GM18951 (cell line): ENCODE measurements at regions not wholly inside any gene's neighbourhood (a gene's known extent, or its start where the extent isn't known, plus 50 kb on each side); places are given as distances from the start of the nearest gene placed in this dataset.

ENCODE experiments used
- POLR2A ChIP-seq: IDR thresholded peaks from 4 replicates; pipeline ENCODE4 v1.6.1; 2011; ENCODE audit warnings: mild to moderate bottlenecking; ENCODE audit not compliant: insufficient read length, insufficient read depth; ENCODE audit errors: extremely low read depth
- in situ Hi-C: fragments of 300-500 bp; cut with MboI; formaldehyde crosslinking; loops from one replicate; pipeline ENCODE4 v1.12.0; 2022; ENCODE audit warnings: low sequenced_read_pairs, mixed read lengths, inconsistent platforms; ENCODE audit not compliant: unreplicated experiment

GRCh38 chr22:48445113-48445827 lies 1382.4 kb downstream of the BRD1 start:
- in situ Hi-C loops: no loop called here
- no peak for TF ChIP-seq POLR2A

GRCh38 chr22:48444320-48445112 lies 1383.2 kb downstream of the BRD1 start:
- in situ Hi-C loops: no loop called here
- TF ChIP-seq POLR2A: no peak

GRCh38 chr22:48443680-48444079 lies 1384.0 kb downstream of the BRD1 start:
- in situ Hi-C loops: no loop called here

GRCh38 chr22:48442663-48443062 lies 1385.0 kb downstream of the BRD1 start:
- TF ChIP-seq POLR2A: no peak
- in situ Hi-C loops: no loop called here

More at GRCh38 chr22:48443680-48444079, 1384.0 kb downstream of the BRD1 start:
- no peak for TF ChIP-seq POLR2A

DNA sequence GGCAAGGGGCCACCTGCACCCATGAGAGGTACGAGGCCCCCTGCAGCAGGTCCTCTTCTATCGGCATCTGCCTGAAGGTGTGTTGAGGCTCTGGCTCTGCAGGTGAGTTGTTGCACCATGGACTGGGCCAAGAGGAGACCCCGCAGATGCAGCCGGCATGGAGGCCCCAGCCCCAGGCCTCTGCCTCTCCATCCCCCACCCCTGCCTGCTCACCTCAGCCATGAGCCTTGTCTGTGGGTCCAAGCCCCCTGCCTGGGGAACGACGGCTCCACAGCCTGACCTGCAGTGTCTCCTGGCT lies 1386.2 kb downstream of the BRD1 start:
- no peak for TF ChIP-seq POLR2A
- in situ Hi-C loops: no loop called here

DNA sequence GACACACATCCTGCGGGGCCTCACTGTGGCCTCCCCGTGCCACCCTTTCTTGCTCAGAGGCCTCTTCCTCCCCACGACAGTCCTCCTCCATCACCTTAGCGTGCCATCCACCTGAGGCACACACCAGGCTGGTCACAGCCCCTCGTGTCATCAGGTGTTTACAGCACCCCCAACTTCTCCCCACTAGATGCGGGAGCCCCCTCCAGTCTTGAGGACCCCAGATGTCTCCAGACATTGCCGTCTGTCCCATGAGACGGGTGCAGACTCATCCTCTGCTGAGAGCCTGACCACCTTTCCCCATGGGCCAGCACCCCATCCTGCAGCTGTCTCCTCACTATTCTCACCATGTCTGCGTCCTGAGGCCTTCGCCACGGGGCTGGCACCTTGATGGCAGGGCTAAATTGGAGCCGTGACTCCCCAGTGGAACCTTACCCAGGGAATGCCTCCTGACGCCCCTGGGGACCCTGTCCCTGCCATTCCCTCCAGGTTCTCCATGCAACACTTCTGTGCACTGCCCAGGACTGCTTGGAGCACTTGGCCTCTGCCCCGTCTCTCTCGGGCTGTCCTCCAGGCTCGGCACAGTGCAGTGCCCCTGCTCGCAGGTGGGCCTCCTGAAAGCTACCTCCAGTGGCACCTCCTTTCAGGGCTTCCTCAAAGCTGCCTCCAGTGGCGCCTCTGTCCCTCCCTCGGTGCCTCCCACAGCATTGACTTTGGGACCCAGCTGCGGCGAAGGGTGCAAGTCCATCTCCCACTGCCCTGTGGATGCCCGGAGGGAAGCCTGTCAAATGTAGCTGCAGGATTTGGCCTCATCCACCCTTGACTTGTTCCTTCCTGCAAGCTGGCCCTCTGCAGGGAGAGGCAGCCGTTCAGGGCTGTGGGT lies 1386.8 kb downstream of the BRD1 start:
- TF ChIP-seq POLR2A: no peak

GRCh38 chr22:48440176-48440575 lies 1387.5 kb downstream of the BRD1 start:
- in situ Hi-C loops: no loop called here
- no peak for TF ChIP-seq POLR2A

More for the DNA sequence above, 1386.8 kb downstream of the BRD1 start:
- in situ Hi-C loops: no loop called here

DNA sequence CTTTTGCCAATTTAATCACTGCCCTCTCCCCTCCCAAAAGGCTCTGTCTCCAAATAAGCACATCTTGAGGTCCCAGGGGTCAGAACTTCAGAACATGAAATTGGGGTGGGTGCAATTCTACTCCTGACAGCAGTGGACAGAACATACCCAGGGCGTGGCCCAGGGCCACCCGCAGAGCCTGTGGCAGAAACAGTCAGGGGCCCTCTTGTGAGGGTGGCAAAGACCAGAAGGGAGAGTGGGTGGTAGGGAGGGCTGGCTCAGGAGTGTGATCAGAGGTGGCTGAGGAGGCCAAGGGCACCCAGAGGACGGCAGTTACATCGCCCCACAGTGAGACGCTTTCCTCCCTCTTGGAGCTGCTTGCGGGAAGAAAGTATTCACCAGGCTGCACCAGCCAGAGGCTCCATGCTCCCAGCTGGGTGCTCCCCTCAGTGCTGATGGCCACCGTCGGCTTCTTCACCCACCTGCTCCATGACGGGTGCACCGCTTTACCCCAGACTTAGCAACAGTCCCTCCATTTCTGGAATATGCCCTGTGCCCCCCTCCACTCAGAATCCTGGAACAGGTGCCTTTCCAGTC lies 1388.0 kb downstream of the BRD1 start:
- TF ChIP-seq POLR2A: no peak
- in situ Hi-C loops: no loop called here

GRCh38 chr22:48438800-48439559 lies 1388.7 kb downstream of the BRD1 start:
- no peak for TF ChIP-seq POLR2A
- in situ Hi-C loops: no loop called here

GRCh38 chr22:48438096-48438495 lies 1389.6 kb downstream of the BRD1 start:
- in situ Hi-C loops: no loop called here
- no peak for TF ChIP-seq POLR2A

- no peak for TF ChIP-seq POLR2A
- in situ Hi-C loops: no loop called here
These were observed 1391.3 kb downstream of the BRD1 start for GRCh38 chr22:48436201-48436931.

GRCh38 chr22:48434868-48435250 lies 1392.8 kb downstream of the BRD1 start:
- in situ Hi-C loops: no loop called here
- no peak for TF ChIP-seq POLR2A
